ENCODE measurements at regions not wholly inside any gene's neighbourhood (a gene's known extent, or its start where the extent isn't known, plus 50 kb on each side); places are given as distances from the start of the nearest gene placed in this dataset.

- no peaks in the 10 kb centered on the region for H3F3A ChIP-seq (ENCODE audit: low read depth)
- Mint-ChIP-seq H3K9me3 (peaks cover 7% of the 10 kb centered on the region), H3K36me3 (no peaks in the 10 kb centered on the region), H3K4me3 (no peak overlapping the region), H3K4me1 (no peaks in the 10 kb centered on the region), H3K27me3 (ENCODE audit: insufficient read depth, low read depth) (peaks cover 8% of the 10 kb centered on the region), H3K27ac (no peak overlapping the region)
- no peaks in the 10 kb centered on the region for H3K36me3 ChIP-seq
- no peaks in the 10 kb centered on the region for H3K9me3 ChIP-seq (ENCODE audit: low read depth)
- no peak overlapping the region for H2AFZ ChIP-seq (replicated peaks)
- no peaks in the 10 kb centered on the region for H3K4me1 ChIP-seq
- no peak overlapping the region for H3K9ac ChIP-seq
- TF ChIP-seq, protein P1, sequence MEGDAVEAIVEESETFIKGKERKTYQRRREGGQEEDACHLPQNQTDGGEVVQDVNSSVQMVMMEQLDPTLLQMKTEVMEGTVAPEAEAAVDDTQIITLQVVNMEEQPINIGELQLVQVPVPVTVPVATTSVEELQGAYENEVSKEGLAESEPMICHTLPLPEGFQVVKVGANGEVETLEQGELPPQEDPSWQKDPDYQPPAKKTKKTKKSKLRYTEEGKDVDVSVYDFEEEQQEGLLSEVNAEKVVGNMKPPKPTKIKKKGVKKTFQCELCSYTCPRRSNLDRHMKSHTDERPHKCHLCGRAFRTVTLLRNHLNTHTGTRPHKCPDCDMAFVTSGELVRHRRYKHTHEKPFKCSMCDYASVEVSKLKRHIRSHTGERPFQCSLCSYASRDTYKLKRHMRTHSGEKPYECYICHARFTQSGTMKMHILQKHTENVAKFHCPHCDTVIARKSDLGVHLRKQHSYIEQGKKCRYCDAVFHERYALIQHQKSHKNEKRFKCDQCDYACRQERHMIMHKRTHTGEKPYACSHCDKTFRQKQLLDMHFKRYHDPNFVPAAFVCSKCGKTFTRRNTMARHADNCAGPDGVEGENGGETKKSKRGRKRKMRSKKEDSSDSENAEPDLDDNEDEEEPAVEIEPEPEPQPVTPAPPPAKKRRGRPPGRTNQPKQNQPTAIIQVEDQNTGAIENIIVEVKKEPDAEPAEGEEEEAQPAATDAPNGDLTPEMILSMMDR (IDR thresholded peaks at IDR 0.05): peak; percentile 26
- no peak for TF ChIP-seq EZH2 (IDR thresholded peaks at IDR 0.05)
- H3K27me3 ChIP-seq: peaks cover 37% of the 10 kb centered on the region
- H3K4me2 ChIP-seq: no peak overlapping the region
- H3K79me2 ChIP-seq (ENCODE audit: low read depth): no peaks in the 10 kb centered on the region
- H3K27ac ChIP-seq: no peak overlapping the region
- H3K4me3 ChIP-seq: no peak overlapping the region
- DNase-seq (ENCODE audit: low spot score): no peak
- H4K20me1 ChIP-seq (ENCODE audit: low read depth): no peaks in the 10 kb centered on the region
These were observed 371.2 kb downstream of the INSIG2 start for GRCh38 chr2:118459426-118459825.

DNA sequence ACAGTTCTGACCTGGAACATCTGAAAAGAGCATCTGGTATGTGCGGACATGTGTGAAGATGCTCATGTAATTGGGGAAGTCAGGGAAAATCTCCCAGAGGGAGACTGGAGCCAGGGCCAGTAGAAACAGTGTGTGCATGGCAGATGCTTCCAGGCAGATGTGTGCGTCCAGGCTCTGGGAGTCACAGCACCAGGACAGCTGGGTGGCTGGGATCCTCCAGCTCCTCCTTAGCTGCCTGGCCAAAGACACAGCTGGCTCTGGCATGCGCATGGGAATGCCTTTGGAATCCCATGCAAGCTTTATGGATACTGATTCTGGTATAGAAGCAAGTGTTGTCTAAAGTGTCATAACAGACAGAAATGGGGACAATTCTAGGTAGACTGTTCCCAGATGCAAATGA is 369.7 kb downstream of the INSIG2 start:
- H3K27me3 Mint-ChIP-seq (ENCODE audit: insufficient read depth, low read depth): peaks cover 6% of the 10 kb centered on the region
- DNase-seq (ENCODE audit: low spot score): no peak
- Histone ChIP-seq H3K4me3 (no peak overlapping the region), H2AFZ (replicated peaks) (no peak overlapping the region), H3K4me1 (no peaks in the 10 kb centered on the region), H3K9me3 (ENCODE audit: low read depth) (no peaks in the 10 kb centered on the region), H3K27ac (no peak overlapping the region), H3K9ac (no peak overlapping the region), H3K27me3 (peaks cover 22% of the 10 kb centered on the region), H3K36me3 (no peaks in the 10 kb centered on the region), H4K20me1 (ENCODE audit: low read depth) (no peaks in the 10 kb centered on the region), H3K4me2 (no peak overlapping the region), H3K79me2 (ENCODE audit: low read depth) (no peaks in the 10 kb centered on the region), H3F3A (ENCODE audit: low read depth) (no peaks in the 10 kb centered on the region)
- no peaks in the 10 kb centered on the region for H3K4me1 Mint-ChIP-seq
- no peak overlapping the region for H3K4me3 Mint-ChIP-seq
- TF ChIP-seq, protein P1 (IDR thresholded peaks at IDR 0.05): no peak
- TF ChIP-seq EZH2phosphoT487 (IDR thresholded peaks at IDR 0.05) (no peak), EZH2 (IDR thresholded peaks at IDR 0.05) (no peak)
- no peak overlapping the region for H3K27ac Mint-ChIP-seq
- H3K36me3 Mint-ChIP-seq: no peaks in the 10 kb centered on the region
- H3K9me3 Mint-ChIP-seq: peaks cover 13% of the 10 kb centered on the region

- TF ChIP-seq, protein P1 (IDR thresholded peaks at IDR 0.05): no peak
- no peak for TF ChIP-seq EZH2 (IDR thresholded peaks at IDR 0.05)
- no peak for TF ChIP-seq EZH2phosphoT487 (IDR thresholded peaks at IDR 0.05)
- Mint-ChIP-seq H3K9me3 (peaks cover 15% of the 10 kb centered on the region), H3K36me3 (no peaks in the 10 kb centered on the region), H3K27ac (no peak overlapping the region), H3K4me1 (peaks cover 18% of the 10 kb centered on the region), H3K4me3 (no peak overlapping the region), H3K27me3 (ENCODE audit: insufficient read depth, low read depth) (peaks cover 2% of the 10 kb centered on the region)
- Histone ChIP-seq H4K20me1 (ENCODE audit: low read depth) (no peaks in the 10 kb centered on the region), H3K4me3 (no peak overlapping the region), H3K27me3 (peaks cover 12% of the 10 kb centered on the region), H3F3A (ENCODE audit: low read depth) (no peaks in the 10 kb centered on the region), H3K4me1 (no peaks in the 10 kb centered on the region), H3K4me2 (no peak overlapping the region), H3K27ac (no peak overlapping the region), H3K9me3 (ENCODE audit: low read depth) (no peaks in the 10 kb centered on the region), H3K36me3 (no peaks in the 10 kb centered on the region), H3K79me2 (ENCODE audit: low read depth) (no peaks in the 10 kb centered on the region), H3K9ac (no peak overlapping the region), H2AFZ (replicated peaks) (no peak overlapping the region)
- DNase-seq (ENCODE audit: low spot score): no peak
These were observed 361.1 kb downstream of the INSIG2 start for GRCh38 chr2:118449401-118449800.

All from neural progenitor cell (in vitro differentiated cells).